Ovary (tissue), 3 donors: ENCODE measurements at regions not wholly inside any gene's neighbourhood (a gene's known extent, or its start where the extent isn't known, plus 50 kb on each side); places are given as distances from the start of the nearest gene placed in this dataset.

Experiments
- CTCF ChIP-seq, 3 donors: fragments of 450-650 bp in 2 of 3; fragments of 200-600 bp in 1 of 3; IDR thresholded peaks; one replicate each; pipeline versions ENCODE4 v1.5.1 to v1.8.0; 2016 to 2022; ENCODE audit warnings: antibody characterized with exemption in 3 of 3, mild to moderate bottlenecking in 1 of 3
- POLR2A ChIP-seq: fragments of 450-650 bp; IDR thresholded peaks from one replicate; pipeline ENCODE4 v1.6.1; 2017; ENCODE audit warnings: antibody characterized with exemption, mild to moderate bottlenecking, moderate library complexity
- donor health status: DM: no; HTN: no; CAD: no.

GRCh38 chr1:47616906-47617305, 179.1 kb downstream of the FOXD2 start:
- TF ChIP-seq CTCF (IDR thresholded peaks at IDR 0.05), result no peak
- TF ChIP-seq POLR2A, result no peak
